ENCODE measurements at regions not wholly inside any gene's neighbourhood (a gene's known extent, or its start where the extent isn't known, plus 50 kb on each side); places are given as distances from the start of the nearest gene placed in this dataset.

- no peaks in the 10 kb centered on the region for H3K9me3 ChIP-seq
- no peak for ATAC-seq (ENCODE audit: insufficient number of reproducible peaks, low FRiP score, low read depth)
- no peak for TF ChIP-seq CTCF (IDR thresholded peaks at IDR 0.05)
Measured at GRCh38 chr13:44180876-44181536, 192.6 kb upstream of the SERP2 start.

GRCh38 chr13:44181931-44182330 lies 191.7 kb upstream of the SERP2 start:
- no peaks in the 10 kb centered on the region for H3K36me3 ChIP-seq
- no peaks in the 10 kb centered on the region for H3K9me3 ChIP-seq
- no peak overlapping the region for H3K4me3 ChIP-seq
- TF ChIP-seq CTCF (IDR thresholded peaks at IDR 0.05) = no peak
- no peaks in the 10 kb centered on the region for H3K4me1 ChIP-seq (ENCODE audit: control insufficient read depth in 1 of 2, low read depth in 2 of 2)
- DNase-seq (ENCODE audit: low spot score) (no peak), ATAC-seq (ENCODE audit: insufficient number of reproducible peaks, low FRiP score, low read depth) (no peak)
- H3K27ac ChIP-seq = no peak overlapping the region
- H3K27me3 ChIP-seq (replicated peaks; ENCODE audit: insufficient read depth) = no peaks in the 10 kb centered on the region

More at GRCh38 chr13:44180876-44181536, 192.6 kb upstream of the SERP2 start:
- H3K4me1 ChIP-seq (ENCODE audit: control insufficient read depth in 1 of 2, low read depth in 2 of 2) = no peaks in the 10 kb centered on the region
- no peaks in the 10 kb centered on the region for H3K36me3 ChIP-seq
- H3K4me3 ChIP-seq = no peak overlapping the region
- DNase-seq (ENCODE audit: low spot score) = no peak
- H3K27ac ChIP-seq = no peak overlapping the region
- H3K27me3 ChIP-seq (replicated peaks; ENCODE audit: insufficient read depth) = no peaks in the 10 kb centered on the region

- H3K4me1 ChIP-seq (ENCODE audit: control insufficient read depth in 1 of 2, low read depth in 2 of 2) = no peaks in the 10 kb centered on the region
- H3K27ac ChIP-seq = no peak overlapping the region
- H3K9me3 ChIP-seq = no peaks in the 10 kb centered on the region
- no peak for TF ChIP-seq CTCF (IDR thresholded peaks at IDR 0.05)
- H3K36me3 ChIP-seq = no peaks in the 10 kb centered on the region
- no peaks in the 10 kb centered on the region for H3K27me3 ChIP-seq (replicated peaks; ENCODE audit: insufficient read depth)
- DNase-seq (ENCODE audit: low spot score) = no peak
- ATAC-seq (ENCODE audit: insufficient number of reproducible peaks, low FRiP score, low read depth) = no peak
- H3K4me3 ChIP-seq = no peak overlapping the region
Measured at GRCh38 chr13:44184740-44185139, 188.9 kb upstream of the SERP2 start.

- ATAC-seq (ENCODE audit: insufficient number of reproducible peaks, low FRiP score, low read depth) (no peak), DNase-seq (ENCODE audit: low spot score) (no peak)
- Histone ChIP-seq H3K27ac (no peak overlapping the region), H3K4me1 (ENCODE audit: control insufficient read depth in 1 of 2, low read depth in 2 of 2) (peaks cover 3 to 9% of the 10 kb centered on the region in 2 donors), H3K27me3 (replicated peaks; ENCODE audit: insufficient read depth) (no peaks in the 10 kb centered on the region), H3K4me3 (no peak overlapping the region), H3K9me3 (no peaks in the 10 kb centered on the region), H3K36me3 (no peaks in the 10 kb centered on the region)
- no peak for TF ChIP-seq CTCF (IDR thresholded peaks at IDR 0.05)
Measured at GRCh38 chr13:44188257-44188656, 185.4 kb upstream of the SERP2 start.

- Histone ChIP-seq H3K9me3 (no peaks in the 10 kb centered on the region), H3K27ac (no peak overlapping the region), H3K36me3 (no peaks in the 10 kb centered on the region), H3K27me3 (replicated peaks; ENCODE audit: insufficient read depth) (no peaks in the 10 kb centered on the region), H3K4me1 (ENCODE audit: control insufficient read depth in 1 of 2, low read depth in 2 of 2) (peaks cover 3 to 9% of the 10 kb centered on the region in 2 donors), H3K4me3 (no peak overlapping the region)
- ATAC-seq (ENCODE audit: insufficient number of reproducible peaks, low FRiP score, low read depth) (no peak), DNase-seq (ENCODE audit: low spot score) (no peak)
- TF ChIP-seq CTCF (IDR thresholded peaks at IDR 0.05) = no peak
Measured at GRCh38 chr13:44189085-44189484, 184.5 kb upstream of the SERP2 start.
